Kidney (tissue), 13 donors: ENCODE measurements at regions not wholly inside any gene's neighbourhood (a gene's known extent, or its start where the extent isn't known, plus 50 kb on each side); places are given as distances from the start of the nearest gene placed in this dataset.

Experiments
- DNase-seq, 5 donors: peaks; one replicate each; pipeline ENCODE4 v3.0.0-alpha.2; 2013 to 2020
- FAIRE-seq: peaks from 2 replicates; lab custom pipeline; 2012; peaks lifted over from hg19 to GRCh38; lab: Jason Lieb, UNC
- H3K27ac ChIP-seq, 2 donors: one replicate each; pipeline ENCODE4 v1.7.0; 2013; ENCODE audit warnings: low read depth in 2 of 2, low read length in 2 of 2, inconsistent platforms in 1 of 2
- H3K27me3 ChIP-seq: one replicate; pipeline ENCODE4 v1.7.1; 2013; ENCODE audit warnings: low read length, inconsistent platforms; ENCODE audit not compliant: control insufficient read depth, insufficient read depth
- H3K36me3 ChIP-seq, 3 donors: one replicate each; pipeline versions ENCODE4 v1.7.0 to v1.7.1; 2013; ENCODE audit warnings: low read length in 3 of 3, control low read depth in 1 of 3, inconsistent platforms in 1 of 3; ENCODE audit not compliant: insufficient read depth in 3 of 3, control insufficient read depth in 2 of 3
- H3K4me1 ChIP-seq, 3 donors: one replicate each; pipeline versions ENCODE4 v1.7.0 to v1.7.1; 2013; ENCODE audit warnings: low read length in 3 of 3, inconsistent platforms in 1 of 3, low read depth in 1 of 3; ENCODE audit not compliant: control insufficient read depth in 2 of 3, insufficient read depth in 2 of 3
- H3K4me3 ChIP-seq, 3 donors: one replicate each; pipeline versions ENCODE4 v1.7.0 to v1.8.1; 2013; ENCODE audit warnings: low read length in 3 of 3, control low read depth in 1 of 3, inconsistent platforms in 1 of 3
- H3K9ac ChIP-seq, 3 donors: one replicate each; pipeline versions ENCODE4 v1.7.0 to v1.7.1; 2013; ENCODE audit warnings: low read length in 3 of 3, control low read depth in 1 of 3, inconsistent platforms in 1 of 3
- H3K9me3 ChIP-seq, 3 donors: one replicate each; pipeline versions ENCODE4 v1.7.0 to v1.7.1; 2013; ENCODE audit warnings: low read length in 3 of 3, control low read depth in 1 of 3, inconsistent platforms in 1 of 3; ENCODE audit not compliant: control insufficient read depth in 2 of 3, insufficient read depth in 1 of 3
- CTCF ChIP-seq: IDR thresholded peaks from 3 replicates; pipeline ENCODE4 v1.5.1; 2012; ENCODE audit warnings: mild to moderate bottlenecking, moderate library complexity, borderline replicate concordance; ENCODE audit not compliant: insufficient read depth; ENCODE audit errors: extremely low read depth
- intact Hi-C: fragments of 100-400 bp; cut with DNase I; formaldehyde crosslinking; loops from one replicate; pipeline ENCODE4 v1.11.1; 2022
- donor health status: control.
- donor health status: control.
- donor health status: control.
- donor health status: control.
- donor health status: control.
- donor health status: DM: yes; HTN: yes; CAD: no.
- donor health status: Normal renal cell carcinoma (clear cell type).

- no peak overlapping the region for H3K9ac ChIP-seq
- no peak overlapping the region for H3K4me3 ChIP-seq
- no peak for TF ChIP-seq CTCF
- intact Hi-C loops, result no loop called here
- H3K36me3 ChIP-seq, result no peaks in the 10 kb centered on the region
- H3K27ac ChIP-seq, result peak overlapping the region in 1 of 2 donors; percentile 37
- H3K27me3 ChIP-seq, result peaks cover 2% of the 10 kb centered on the region
- FAIRE-seq (no peak), DNase-seq (no peak)
- peaks cover 0 to 3% (median 0%) of the 10 kb centered on the region in 3 donors for H3K4me1 ChIP-seq
- no peaks in the 10 kb centered on the region for H3K9me3 ChIP-seq
Measured at GRCh38 chrX:45758738-45759397, 558.2 kb upstream of the DIPK2B start.

- intact Hi-C loops, result no loop called here
- Histone ChIP-seq H3K36me3 (no peaks in the 10 kb centered on the region), H3K9ac (no peak overlapping the region), H3K27me3 (peaks cover 2% of the 10 kb centered on the region), H3K27ac (no peak overlapping the region), H3K4me3 (no peak overlapping the region), H3K9me3 (no peaks in the 10 kb centered on the region), H3K4me1 (peaks cover 0 to 3% (median 0%) of the 10 kb centered on the region in 3 donors)
- TF ChIP-seq CTCF, result no peak
- no peak for FAIRE-seq
- DNase-seq, result no peak
Measured at GRCh38 chrX:45758319-45758718, 557.6 kb upstream of the DIPK2B start.

GRCh38 chrX:45757272-45757671 lies 556.6 kb upstream of the DIPK2B start:
- Histone ChIP-seq H3K27ac (no peak overlapping the region), H3K9ac (no peak overlapping the region), H3K36me3 (no peaks in the 10 kb centered on the region), H3K4me1 (peaks cover 0 to 4% (median 0%) of the 10 kb centered on the region in 3 donors), H3K27me3 (peaks cover 2% of the 10 kb centered on the region), H3K4me3 (no peak overlapping the region), H3K9me3 (no peaks in the 10 kb centered on the region)
- DNase-seq, result no peak
- no peak for TF ChIP-seq CTCF
- intact Hi-C loops, result no loop called here
- FAIRE-seq, result no peak
